Left cardiac atrium (tissue), 2 donors: ENCODE measurements at regions not wholly inside any gene's neighbourhood (a gene's known extent, or its start where the extent isn't known, plus 50 kb on each side); places are given as distances from the start of the nearest gene placed in this dataset.

Source experiments
- microRNA-seq, 2 donors: library from miRNA; unstranded; fragments of <30 nt; microRNA quantifications; one replicate each; pipeline ENCODE4 v1.2.0, GENCODE V29; 2020
- donor health status: DM: no; HTN: yes; CAD: no; lungs with severe emphysema.
- donor health status: DM: yes; HTN: yes; CAD: no.

Small RNA genes lying in the stretch of these regions (microRNA-seq; reads per million reads assigned to microRNA genes)
- gene MIR6859-1 = 0 reads per million in 2 donors
- gene MIR6859-2 = 0 reads per million in 2 donors
